Retinal pigment epithelial cell (primary cell): ENCODE measurements at regions not wholly inside any gene's neighbourhood (a gene's known extent, or its start where the extent isn't known, plus 50 kb on each side); places are given as distances from the start of the nearest gene placed in this dataset.
"Not testable (repeated sequence)": the region's sequence is repeated elsewhere in the genome, so short reads cannot be mapped to it uniquely, and the experiment has no call there.

Experiments
- DNase-seq: peaks from one replicate; pipeline ENCODE4 v3.0.0-alpha.2; 2010; ENCODE audit warnings: low read depth
- H3K4me3 ChIP-seq: 2 replicates; pipeline ENCODE4 v1.5.1; 2011; ENCODE audit warnings: mild to moderate bottlenecking, low read length, control low read depth, moderate library complexity
- TF ChIP-seq, protein P1 (sequence below): conservative IDR thresholded peaks from 2 replicates; pipeline ENCODE4 v1.5.1; 2011; ENCODE audit warnings: low read depth, low read length, control low read depth, inconsistent platforms

DNA sequence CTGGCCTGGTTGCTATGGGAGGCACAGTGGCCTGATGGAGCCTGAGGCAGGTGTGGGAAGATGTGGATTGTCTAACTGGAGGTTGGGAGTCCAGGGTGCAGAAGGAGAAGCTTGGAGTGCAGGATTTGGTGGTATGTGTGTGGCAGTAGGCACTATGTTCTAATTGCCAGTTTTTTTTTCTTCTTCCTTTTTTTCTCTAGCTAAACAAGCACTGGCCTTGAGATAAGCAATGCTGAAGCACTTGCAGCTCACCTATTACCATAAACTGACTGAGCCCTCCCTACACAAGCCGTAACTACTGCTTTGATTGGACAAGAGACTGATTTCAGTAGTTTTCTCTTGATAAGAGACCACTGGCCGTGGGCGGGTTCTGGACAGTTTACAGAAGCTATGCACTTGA lies 175.4 kb downstream of the FAM72C start:
- not testable (repeated sequence) for DNase-seq, H3K4me3 ChIP-seq

DNA sequence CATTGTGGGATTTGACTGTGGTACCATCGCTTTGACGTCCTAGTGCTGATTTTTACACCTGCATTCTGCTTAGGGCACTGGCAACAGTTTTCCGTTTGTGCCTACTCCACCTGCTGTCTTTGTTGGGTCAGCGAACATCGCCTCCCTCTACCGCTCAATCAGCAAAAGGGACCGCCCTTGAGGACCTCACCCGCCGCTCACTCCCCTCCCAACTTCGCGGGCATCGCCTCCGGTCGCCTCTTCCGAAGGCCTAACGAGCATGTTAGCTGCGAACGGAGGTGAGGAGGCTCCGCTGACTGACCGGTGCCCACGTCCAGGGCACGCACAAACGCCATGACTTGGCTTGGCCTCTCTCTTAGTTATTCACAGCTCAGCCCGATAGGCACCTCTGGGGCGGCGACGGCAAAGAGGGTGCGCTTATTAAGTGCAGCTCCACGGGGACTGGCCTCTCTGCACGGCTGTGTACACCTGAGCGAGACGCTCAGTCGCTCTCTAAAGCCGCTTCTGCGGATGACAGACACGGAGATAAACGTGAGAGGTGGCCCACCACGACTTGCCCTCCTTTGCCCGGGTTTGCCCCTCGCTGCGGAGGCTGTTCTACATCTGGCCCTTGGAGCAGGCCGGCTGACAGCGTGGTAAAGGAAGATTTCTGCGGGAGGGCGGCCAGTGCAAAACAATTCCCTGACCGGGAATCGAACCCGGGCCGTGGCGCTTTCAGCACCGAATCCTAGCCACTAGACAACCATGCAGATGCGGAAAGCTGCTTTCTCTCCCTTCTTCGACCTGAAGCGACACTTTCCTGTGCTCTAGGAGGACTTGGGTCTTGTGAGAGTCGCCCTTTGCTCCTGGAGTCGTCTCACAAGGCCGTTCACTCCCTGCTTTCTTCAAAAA lies 179.5 kb downstream of the FAM72C start:
- not testable (repeated sequence) for DNase-seq, H3K4me3 ChIP-seq

DNA sequence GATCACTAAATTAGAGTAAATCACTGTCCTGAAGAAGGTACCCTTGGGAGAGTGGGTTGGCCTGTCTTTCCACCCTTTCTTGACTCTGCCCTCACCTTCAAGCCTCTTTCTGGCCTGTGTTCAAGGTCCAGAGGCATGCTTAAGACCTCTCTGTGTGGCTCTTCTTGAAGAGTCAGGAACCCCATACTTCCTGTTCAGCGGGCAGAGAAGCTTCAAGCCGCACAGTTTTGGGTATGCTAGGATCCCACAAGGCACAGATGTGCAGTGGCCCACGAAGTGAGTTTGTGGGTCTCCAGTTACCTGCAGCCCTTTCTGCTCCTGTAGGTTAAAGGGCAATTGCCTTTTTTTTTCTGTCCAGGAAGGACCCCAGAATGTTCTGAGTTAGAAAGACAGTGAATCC lies 185.4 kb downstream of the FAM72C start:
- not testable (repeated sequence) for DNase-seq, H3K4me3 ChIP-seq

DNA sequence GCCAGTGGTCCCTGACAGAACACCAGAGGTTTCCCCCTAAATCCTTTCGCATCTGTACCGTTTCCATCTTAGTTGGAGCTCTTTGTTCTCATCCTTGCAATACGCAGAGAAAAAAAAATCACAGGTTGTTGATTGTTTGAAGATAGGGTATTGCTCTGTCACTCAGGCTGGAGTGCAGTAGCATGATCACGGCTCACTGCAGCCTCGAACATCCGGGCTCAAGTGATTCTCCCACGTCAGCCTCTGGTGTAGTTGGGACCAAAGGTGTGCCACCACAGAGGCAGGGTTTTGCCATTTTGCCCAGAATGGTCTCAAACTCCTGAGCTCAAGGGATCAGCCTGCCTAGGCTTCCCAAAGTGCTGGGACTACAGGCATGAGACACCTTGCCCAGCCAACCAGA lies 185.9 kb downstream of the FAM72C start:
- not testable (repeated sequence) for H3K4me3 ChIP-seq, DNase-seq

DNA sequence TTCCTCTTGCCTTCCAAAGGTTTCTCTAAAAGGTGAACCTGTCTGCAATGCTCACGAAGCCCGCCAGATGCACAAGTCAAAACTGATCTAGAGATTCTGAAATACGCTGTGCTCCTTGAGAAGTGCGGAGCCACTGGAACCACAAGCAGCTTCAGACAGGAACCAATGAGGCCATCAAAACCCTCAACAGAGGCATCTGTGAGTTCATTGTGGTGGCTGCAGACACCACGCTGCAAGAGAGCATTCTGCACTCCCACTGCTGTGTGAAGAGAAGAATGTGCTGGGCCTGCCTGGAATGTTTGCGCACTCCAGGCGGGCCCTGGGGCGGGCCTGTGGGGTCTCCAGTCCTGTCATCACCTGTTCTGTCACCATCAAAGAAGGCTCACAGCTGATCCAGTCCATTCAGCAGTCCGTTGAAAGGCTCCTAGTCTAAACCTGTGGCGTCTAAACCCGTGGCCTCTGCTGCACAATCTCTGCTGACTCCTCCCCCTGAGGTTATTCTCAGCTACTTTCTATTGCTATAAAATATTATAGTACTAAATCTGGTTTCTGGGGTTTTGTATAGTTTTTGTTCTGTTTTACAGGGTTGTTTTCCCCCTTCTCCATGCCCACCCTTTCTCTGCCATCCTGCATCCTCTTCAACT lies 187.4 kb downstream of the FAM72C start:
- H3K4me3 ChIP-seq, DNase-seq: not testable (repeated sequence)

DNA sequence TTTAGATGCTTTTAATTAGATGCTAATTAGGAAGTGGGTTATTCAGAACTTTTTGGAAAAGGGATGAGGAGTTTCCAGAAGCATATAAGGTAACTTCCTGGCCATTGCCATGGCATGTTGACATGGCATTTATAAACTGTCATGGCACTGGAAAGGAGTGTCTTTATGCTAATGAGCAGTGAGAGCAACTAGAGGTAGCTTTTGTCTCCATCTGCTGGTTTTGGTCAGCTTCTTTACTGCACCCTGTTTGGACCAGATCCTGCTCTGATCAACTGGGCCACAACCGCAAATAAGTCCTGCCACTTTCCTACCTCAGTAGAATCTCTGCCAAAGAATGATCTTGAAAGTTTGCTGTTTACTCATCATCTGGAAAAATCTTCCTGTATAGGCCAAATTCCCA lies 193.6 kb downstream of the FAM72C start:
- not testable (repeated sequence) for DNase-seq, H3K4me3 ChIP-seq

DNA sequence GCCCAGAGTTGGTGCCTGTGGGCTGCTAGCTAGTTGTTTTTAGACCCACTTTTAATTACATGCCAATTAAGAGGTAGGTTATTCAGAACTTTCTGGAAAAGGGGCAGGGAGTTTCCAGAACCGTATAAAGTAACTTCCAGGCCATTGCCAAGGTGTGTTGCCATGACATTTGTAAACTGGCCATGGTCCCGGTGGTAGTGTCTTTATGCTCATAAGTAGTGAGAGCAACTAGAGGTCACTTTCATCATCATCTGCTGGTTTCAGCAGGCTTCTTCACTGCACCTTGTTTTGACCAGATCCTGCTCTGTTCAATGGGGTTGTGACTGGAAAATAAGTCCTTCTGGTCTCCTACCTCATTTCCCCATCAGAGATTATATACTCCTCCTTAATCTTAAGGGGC lies 207.0 kb downstream of the FAM72C start:
- H3K4me3 ChIP-seq, DNase-seq: not testable (repeated sequence)

DNA sequence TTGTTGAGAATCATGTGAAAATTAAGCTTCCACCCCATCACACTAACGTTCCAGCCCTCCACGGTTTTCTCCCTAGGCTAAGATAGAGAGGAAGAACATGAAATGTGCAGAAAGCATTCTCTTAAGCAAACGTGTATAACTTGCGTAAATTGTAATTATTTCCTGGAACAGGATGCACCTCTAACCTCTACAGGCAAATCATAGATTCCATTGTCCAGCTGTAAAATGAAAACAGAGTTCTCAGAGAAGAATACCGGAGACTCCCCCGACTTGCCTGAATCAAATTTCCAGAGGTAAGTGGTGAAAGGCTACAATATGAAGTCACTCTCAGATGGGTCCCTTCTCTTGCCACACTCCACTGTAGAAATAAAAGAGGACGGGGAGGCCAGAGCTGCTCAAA lies 211.4 kb downstream of the FAM72C start:
- H3K4me3 ChIP-seq, DNase-seq: not testable (repeated sequence)

DNA sequence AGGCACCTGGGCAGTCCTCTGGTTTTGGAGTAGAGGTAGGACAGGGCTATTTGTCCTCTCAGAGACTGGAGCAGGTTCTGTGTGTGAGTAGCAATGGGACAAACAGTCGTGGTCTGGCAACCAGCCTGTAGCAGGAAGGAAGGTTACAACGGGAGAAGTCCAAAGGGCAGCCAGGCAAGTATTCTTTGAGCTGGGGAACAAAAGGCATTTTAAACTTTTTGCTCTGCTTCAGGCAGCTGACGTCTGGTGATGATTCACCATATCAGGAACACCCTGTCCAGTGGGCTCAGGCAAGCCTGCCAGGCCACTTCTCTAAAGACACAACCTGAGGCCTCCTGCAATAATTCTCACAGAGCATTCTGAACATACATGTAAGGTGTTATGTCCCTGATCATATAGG lies 215.8 kb downstream of the FAM72C start:
- not testable (repeated sequence) for H3K4me3 ChIP-seq, DNase-seq

DNA sequence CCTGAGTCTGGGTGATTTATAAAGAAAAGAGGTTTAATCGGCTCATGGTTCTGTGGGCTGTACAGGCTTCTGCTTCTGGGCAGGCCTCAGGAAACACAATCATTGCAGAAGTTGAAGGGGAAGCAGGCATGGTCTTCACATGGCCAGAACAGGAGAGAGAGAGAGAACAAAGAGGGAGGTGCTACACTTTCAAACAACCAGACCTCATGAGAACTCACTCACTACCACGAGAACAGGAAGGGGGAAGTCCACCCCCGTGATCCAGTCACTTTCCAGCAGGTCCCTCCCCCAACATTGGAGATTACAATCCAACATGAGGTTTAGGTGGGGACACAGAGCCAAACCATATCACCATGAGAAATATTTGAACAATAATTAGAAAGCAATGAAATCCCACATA lies 222.9 kb downstream of the FAM72C start:
- no peak for DNase-seq
- TF ChIP-seq, protein P1, sequence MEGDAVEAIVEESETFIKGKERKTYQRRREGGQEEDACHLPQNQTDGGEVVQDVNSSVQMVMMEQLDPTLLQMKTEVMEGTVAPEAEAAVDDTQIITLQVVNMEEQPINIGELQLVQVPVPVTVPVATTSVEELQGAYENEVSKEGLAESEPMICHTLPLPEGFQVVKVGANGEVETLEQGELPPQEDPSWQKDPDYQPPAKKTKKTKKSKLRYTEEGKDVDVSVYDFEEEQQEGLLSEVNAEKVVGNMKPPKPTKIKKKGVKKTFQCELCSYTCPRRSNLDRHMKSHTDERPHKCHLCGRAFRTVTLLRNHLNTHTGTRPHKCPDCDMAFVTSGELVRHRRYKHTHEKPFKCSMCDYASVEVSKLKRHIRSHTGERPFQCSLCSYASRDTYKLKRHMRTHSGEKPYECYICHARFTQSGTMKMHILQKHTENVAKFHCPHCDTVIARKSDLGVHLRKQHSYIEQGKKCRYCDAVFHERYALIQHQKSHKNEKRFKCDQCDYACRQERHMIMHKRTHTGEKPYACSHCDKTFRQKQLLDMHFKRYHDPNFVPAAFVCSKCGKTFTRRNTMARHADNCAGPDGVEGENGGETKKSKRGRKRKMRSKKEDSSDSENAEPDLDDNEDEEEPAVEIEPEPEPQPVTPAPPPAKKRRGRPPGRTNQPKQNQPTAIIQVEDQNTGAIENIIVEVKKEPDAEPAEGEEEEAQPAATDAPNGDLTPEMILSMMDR: no peak
- H3K4me3 ChIP-seq: no peak overlapping the region

DNA sequence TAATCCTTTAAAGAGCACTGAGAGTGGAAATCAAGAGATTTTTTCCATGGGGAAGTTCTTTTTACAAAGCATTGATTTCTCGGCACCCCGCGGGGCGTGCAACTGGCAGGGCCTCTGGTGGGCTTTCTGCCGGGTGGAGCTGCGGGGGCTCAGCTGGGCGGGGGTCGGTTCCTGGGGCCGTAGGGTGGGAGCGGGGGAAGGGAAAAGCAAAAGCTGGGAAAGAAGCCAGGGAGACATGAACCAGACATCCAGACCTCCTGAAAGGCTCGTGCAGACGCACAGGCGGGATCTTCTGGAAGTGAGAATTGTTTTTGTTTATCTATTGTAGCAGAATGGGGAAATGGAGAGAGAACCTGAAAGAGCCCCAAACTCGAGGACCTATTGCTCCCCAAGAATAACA lies 235.2 kb downstream of the FAM72C start:
- TF ChIP-seq, protein P1: no peak
- no peak for DNase-seq
- peak overlapping the region; percentile 29 for H3K4me3 ChIP-seq

DNA sequence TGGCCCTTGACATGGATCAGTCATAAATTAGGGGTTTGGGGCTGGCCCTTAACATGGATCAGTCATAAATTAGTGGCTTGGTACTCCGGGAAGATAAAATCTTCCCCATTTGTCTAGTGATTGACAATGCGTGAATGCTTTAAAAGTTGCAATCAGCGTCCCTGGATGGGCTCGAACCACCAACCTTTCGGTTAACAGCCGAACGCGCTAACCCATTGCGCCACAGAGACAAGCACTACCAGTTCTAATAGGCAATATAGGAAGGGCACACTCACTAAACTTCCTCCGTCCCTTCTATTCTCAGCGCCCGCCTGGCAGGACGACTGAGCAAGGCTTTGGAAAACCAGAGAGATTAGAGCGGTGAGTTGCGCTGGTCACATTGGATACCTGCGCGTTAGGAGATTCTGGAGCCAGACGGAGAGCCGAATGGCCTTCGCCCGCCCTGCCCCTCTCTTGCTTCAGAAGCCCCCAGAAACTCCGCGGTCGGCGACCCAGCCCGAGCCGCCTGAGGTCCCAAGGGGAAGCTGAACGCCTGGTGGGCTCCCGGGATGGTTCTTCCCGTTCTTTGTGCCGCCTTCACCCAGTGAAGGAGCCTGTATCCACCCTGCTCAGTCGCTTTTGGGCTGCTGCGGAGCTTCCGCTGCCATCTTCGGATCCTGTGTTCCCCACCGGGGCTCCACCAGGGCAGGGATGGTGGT lies 235.9 kb downstream of the FAM72C start:
- H3K4me3 ChIP-seq: peak overlapping the region; percentile 29
- TF ChIP-seq, protein P1: no peak
- DNase-seq: no peak

DNA sequence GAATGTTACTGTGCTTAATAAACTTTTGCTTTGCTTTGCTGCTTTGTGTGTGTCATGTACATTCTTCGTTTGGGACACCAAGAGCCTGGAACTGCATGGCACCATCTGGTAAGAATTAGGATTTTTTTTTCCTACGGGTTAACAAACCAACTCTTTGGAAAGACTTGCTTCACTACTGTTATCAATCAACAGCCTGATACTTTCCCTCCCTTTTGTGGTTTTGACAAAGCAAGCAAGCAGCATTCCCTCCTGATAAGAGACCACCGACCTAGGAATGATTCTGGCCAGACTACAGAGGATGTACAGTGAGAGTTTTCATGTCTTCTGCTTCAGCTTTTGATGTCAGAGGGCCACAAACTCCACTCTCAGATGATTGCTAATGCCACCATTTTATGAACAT lies 237.5 kb downstream of the FAM72C start:
- H3K4me3 ChIP-seq, DNase-seq: not testable (repeated sequence)

DNA sequence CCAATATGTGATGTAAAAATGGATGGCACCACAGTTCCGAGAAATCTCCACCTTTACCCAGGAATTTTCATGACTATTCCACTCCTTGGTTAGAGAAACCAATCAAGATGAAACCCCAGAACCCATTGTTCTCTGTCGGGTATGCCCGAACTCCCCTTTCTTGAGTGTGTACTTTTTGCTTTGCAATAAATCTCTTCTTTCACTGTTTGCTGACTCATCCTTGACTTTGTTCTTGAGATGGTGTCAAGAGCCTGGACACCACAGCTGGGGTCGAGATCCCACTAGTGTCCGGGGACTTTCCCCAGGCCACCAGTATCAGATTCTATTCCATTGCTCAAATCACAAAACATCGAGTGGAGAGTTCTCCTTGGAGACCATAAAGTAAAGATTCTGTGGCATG lies 240.9 kb downstream of the FAM72C start:
- H3K4me3 ChIP-seq, DNase-seq: not testable (repeated sequence)

DNA sequence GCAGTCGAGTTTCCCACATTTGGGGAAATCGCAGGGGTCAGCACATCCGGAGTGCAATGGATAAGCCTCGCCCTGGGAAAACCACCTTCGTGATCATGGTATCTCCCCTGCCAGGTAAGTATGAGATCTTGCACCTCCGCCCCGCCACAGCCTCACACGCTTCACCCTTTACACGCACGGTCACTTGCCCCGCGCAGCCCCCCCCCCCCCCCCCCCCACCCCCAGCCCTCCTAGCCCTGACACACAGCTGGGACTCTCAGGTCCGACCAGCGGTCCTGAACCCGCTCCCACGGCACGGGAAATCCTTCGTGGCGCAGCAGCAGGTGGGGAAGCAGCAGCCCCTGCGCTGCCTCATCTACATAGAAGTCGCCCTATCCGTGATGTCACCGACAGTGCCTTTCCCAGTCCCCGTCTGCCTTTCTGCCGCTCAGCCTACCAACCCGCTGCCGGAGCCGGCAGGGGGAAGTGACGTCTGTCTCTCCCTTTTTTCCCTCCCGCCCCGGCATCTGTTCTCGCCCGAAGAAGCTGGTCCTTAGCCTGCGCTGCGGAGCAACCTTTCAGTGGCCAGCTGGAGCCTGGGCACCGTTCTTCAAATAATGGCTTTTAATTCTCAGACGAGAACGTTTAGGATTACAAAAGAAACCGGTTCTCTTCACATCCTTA lies 242.2 kb downstream of the FAM72C start:
- not testable (repeated sequence) for DNase-seq, H3K4me3 ChIP-seq
